ENCODE measurements at regions not wholly inside any gene's neighbourhood (a gene's known extent, or its start where the extent isn't known, plus 50 kb on each side); places are given as distances from the start of the nearest gene placed in this dataset.

DNA sequence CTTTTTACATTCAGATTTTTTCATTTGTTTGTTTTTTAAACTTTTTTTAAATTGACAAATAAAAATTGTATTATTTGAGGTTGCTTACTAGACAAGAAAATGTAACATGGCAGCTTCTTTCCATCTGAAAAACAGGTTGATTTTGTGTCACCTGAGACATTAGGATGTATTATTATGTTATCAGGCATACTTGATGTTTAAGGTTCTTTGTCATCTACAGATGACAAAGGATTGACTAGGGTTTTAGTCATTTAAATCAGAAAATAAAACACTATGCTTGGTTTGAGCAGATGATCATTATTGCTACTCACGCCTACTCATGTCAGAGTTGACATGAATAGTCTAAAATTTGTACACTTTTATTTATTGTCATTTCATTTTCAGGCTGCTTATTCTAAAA lies 1494.5 kb downstream of the SLITRK5 start:
- H3K9me3 ChIP-seq: peaks cover 0 to 3% of the 10 kb centered on the region in 2 donors
- TF ChIP-seq, protein P1, sequence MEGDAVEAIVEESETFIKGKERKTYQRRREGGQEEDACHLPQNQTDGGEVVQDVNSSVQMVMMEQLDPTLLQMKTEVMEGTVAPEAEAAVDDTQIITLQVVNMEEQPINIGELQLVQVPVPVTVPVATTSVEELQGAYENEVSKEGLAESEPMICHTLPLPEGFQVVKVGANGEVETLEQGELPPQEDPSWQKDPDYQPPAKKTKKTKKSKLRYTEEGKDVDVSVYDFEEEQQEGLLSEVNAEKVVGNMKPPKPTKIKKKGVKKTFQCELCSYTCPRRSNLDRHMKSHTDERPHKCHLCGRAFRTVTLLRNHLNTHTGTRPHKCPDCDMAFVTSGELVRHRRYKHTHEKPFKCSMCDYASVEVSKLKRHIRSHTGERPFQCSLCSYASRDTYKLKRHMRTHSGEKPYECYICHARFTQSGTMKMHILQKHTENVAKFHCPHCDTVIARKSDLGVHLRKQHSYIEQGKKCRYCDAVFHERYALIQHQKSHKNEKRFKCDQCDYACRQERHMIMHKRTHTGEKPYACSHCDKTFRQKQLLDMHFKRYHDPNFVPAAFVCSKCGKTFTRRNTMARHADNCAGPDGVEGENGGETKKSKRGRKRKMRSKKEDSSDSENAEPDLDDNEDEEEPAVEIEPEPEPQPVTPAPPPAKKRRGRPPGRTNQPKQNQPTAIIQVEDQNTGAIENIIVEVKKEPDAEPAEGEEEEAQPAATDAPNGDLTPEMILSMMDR (IDR thresholded peaks at IDR 0.05): no peak
- TF ChIP-seq EP300 (IDR thresholded peaks at IDR 0.05): no peak
- TF ChIP-seq POLR2A (IDR thresholded peaks at IDR 0.05): no peak
- no peak for DNase-seq
- H3K27me3 ChIP-seq: no peaks in the 10 kb centered on the region
- no peaks in the 10 kb centered on the region for H3K36me3 ChIP-seq
- 72 to 93% (median 80%) methylated on average over 1 of the region's 1 CpG for WGBS, 3 donors
- H3K4me3 ChIP-seq: no peak overlapping the region
- H3K4me1 ChIP-seq (ENCODE audit: insufficient read depth): no peaks in the 10 kb centered on the region
- intact Hi-C loops (cut with DNase I): no loop called here
- H3K27ac ChIP-seq: no peak overlapping the region

DNA sequence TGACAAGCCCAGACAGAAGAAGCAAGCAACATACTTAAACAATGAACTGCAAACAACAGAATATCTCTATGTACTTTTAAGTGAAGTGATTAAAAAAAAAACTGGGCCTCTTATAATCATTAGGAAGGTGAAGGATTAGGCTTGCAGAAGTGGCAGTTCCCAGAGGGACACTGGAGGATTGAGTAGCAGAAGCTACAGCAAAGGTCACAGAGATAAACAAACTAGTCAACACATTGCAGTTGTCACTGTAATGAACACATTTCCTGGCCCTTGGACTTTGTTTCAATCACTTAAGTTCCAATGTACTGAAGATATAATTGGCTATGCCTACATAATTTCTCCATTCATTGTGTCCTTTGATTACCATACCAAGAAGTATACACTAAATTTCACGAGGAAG lies 1498.8 kb downstream of the SLITRK5 start:
- Histone ChIP-seq H3K4me1 (ENCODE audit: insufficient read depth) (no peaks in the 10 kb centered on the region), H3K36me3 (no peaks in the 10 kb centered on the region), H3K27me3 (no peaks in the 10 kb centered on the region), H3K27ac (no peak overlapping the region), H3K9me3 (no peaks in the 10 kb centered on the region), H3K4me3 (no peak overlapping the region)
- TF ChIP-seq, protein P1 (IDR thresholded peaks at IDR 0.05): no peak
- TF ChIP-seq POLR2A (IDR thresholded peaks at IDR 0.05) (no peak), EP300 (IDR thresholded peaks at IDR 0.05) (no peak)
- WGBS, 3 donors: 71 to 78% (median 73%) methylated on average over 1 of the region's 1 CpG
- intact Hi-C loops (cut with DNase I): no loop called here
- no peak for DNase-seq

DNA sequence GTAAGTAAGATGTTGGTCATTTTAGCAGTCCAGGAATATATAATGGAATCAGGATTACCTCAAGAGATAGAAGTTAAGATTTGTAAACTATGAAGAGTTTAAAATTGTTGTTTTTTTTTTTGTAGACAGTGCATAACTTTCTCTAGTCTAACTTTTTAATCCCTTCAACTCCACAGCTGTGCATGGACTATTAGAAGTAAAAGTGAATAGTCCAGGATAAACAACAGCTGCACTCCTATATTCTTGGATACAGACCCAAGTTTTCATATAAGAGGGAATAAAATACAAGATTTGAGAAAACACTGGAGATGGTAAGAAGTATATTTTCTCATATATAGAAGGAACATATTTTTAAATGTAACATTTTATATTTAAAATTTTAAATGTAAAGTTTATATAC lies 1509.9 kb downstream of the SLITRK5 start:
- Histone ChIP-seq H3K9me3 (no peaks in the 10 kb centered on the region), H3K36me3 (no peaks in the 10 kb centered on the region), H3K4me3 (no peak overlapping the region), H3K27ac (no peak overlapping the region), H3K27me3 (no peaks in the 10 kb centered on the region), H3K4me1 (ENCODE audit: insufficient read depth) (no peaks in the 10 kb centered on the region)
- intact Hi-C loops (cut with DNase I): no loop called here
- no peak for DNase-seq
- TF ChIP-seq, protein P1 (IDR thresholded peaks at IDR 0.05): no peak
- no peak for TF ChIP-seq EP300 (IDR thresholded peaks at IDR 0.05)
- TF ChIP-seq POLR2A (IDR thresholded peaks at IDR 0.05): no peak

DNA sequence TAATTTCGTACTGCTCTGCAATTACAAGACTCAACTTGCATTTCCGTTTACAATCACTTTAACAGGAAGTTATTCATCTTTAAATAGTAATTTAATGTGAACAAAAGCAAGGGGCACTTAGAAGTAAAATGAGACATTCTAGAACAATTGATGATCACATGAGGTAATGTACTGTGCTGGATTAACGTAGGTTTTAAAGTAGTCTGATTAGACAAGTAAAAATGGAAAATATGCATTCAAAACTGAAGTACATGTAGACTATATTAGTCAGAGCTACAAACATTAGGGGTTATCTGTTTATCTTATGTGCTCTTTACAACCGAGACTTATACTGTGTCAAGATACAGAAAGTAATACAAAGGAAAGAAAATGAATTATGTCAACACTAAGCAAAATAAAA lies 1528.0 kb downstream of the SLITRK5 start:
- DNase-seq: no peak
- Histone ChIP-seq H3K9me3 (no peaks in the 10 kb centered on the region), H3K27ac (no peak overlapping the region), H3K4me3 (no peak overlapping the region), H3K27me3 (no peaks in the 10 kb centered on the region), H3K36me3 (no peaks in the 10 kb centered on the region), H3K4me1 (ENCODE audit: insufficient read depth) (no peaks in the 10 kb centered on the region)
- 36 to 62% (median 58%) methylated on average over 4 of the region's 4 CpGs for WGBS, 3 donors
- intact Hi-C loops (cut with DNase I): no loop called here
- TF ChIP-seq POLR2A (IDR thresholded peaks at IDR 0.05) (no peak), EP300 (IDR thresholded peaks at IDR 0.05) (no peak)
- TF ChIP-seq, protein P1 (IDR thresholded peaks at IDR 0.05): no peak

DNA sequence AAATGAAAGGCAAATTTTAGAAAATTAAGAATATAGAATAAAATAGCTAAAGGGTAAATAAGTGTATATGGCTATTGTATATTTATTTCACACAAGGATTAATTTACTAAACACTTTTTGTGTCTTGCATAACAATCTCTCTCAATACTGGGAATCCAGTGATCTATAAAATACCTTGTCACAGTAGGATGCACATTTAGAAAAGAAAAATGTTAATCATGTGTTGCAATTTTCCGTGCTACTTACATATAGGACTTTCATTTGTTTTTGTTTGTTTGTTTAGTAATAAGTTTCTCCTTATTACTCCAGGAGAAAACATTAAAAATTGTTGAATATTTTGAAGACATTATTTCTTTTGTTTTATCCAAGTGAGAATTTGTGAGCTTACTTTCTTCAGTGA lies 1533.3 kb downstream of the SLITRK5 start:
- intact Hi-C loops (cut with DNase I): no loop called here
- Histone ChIP-seq H3K9me3 (no peaks in the 10 kb centered on the region), H3K4me3 (no peak overlapping the region), H3K27ac (no peak overlapping the region), H3K27me3 (no peaks in the 10 kb centered on the region), H3K36me3 (no peaks in the 10 kb centered on the region), H3K4me1 (ENCODE audit: insufficient read depth) (no peaks in the 10 kb centered on the region)
- WGBS, 3 donors: 88 to 89% (median 88%) methylated on average over 1 of the region's 1 CpG
- TF ChIP-seq, protein P1 (IDR thresholded peaks at IDR 0.05): no peak
- TF ChIP-seq POLR2A (IDR thresholded peaks at IDR 0.05) (no peak), EP300 (IDR thresholded peaks at IDR 0.05) (no peak)
- no peak for DNase-seq

Measured in ovary (tissue), 7 donors.